UCSD-AML1 (cell line): ENCODE measurements at regions not wholly inside any gene's neighbourhood (a gene's known extent, or its start where the extent isn't known, plus 50 kb on each side); places are given as distances from the start of the nearest gene placed in this dataset.

Experiments
- DNase-seq: peaks from one replicate; lab custom pipeline; 2025; ENCODE audit not compliant: unreplicated experiment; lab: John Stamatoyannopoulos, UW

- DNase-seq, result no peak
Observed at GRCh38 chr7:112395411-112395810, 54.8 kb upstream of the IFRD1 start.

DNA sequence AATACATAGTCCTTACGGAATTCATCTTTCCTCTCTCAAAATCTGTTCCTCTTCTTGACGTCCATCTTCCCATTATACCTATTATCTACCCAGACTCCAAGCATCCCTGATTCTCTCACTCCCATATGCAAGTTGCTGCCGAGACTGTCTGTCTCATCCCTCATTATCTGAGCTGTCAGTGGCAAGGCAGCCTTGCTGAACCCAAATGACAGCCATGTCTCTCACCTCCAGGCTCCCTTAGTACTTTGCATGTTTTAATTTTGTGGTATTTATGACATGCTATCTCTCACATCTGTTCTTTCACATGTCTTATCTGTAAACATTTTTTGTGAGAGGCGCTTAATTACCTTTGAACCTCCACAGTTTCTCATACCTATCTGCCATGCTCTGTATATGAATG lies 54.4 kb upstream of the IFRD1 start:
- DNase-seq, result no peak

DNA sequence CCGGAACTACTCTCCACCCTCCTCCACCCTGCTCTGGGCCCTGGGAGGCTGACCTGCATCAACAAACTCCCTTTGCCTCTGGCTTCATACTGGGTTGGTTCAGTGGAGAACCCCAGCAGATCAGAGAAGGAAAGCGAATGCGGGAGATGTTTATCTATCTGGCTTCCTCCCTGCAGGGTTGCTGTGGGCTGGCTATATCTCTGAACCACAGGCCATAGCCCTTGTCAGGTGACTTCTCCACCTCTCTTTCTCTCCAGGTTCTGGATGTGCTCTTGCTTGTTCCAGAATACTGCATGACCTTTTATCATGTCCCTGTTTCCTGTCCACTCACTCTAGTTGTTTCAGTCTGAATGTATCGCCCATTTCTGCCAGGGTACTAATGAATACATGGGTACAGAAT lies 51.7 kb upstream of the IFRD1 start:
- DNase-seq, result peak; percentile 15

GRCh38 chr7:112399501-112399900 lies 50.8 kb upstream of the IFRD1 start:
- no peak for DNase-seq

DNA sequence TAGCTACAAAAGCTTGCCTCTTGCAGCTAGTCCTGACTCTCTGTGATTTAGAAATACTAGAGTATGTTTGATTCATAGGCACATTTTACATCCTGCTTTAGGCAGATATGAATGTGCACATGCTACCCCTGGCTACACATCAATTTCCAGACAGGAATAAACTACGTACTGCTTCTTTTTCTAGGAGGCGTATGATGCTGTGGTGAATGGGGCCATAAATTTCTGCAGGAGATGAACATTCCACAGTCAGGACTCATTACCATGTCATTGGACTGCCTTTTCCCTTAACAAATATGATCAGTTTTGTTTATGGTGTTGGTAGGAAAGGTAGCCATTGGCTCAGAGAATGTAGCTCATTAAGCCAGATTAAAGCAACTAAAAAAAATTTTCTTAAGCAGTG lies 50.1 kb upstream of the IFRD1 start:
- DNase-seq, result no peak
